ENCODE measurements at regions not wholly inside any gene's neighbourhood (a gene's known extent, or its start where the extent isn't known, plus 50 kb on each side); places are given as distances from the start of the nearest gene placed in this dataset.

DNA sequence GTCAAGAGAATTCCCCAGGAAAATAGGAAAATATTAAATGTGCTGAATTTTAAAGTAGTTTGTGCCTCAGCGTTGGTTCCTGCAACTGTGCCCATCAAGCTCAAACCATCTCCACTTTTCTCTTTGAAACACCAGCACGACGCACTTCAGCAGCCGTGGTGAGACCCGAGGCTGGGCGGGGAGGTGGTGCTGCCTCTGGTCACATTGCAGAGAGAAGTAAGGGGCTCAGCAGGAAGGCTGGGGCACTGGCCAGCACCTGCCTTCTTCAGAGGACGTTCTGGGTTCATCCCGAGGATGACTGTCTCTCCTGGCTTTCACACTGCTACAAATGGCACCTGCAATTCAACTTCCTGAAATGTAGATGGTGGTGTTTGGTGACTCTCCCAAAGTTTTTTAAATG, 323.7 kb upstream of the SALL3 start:
- TF ChIP-seq POLR2AphosphoS5 (IDR thresholded peaks at IDR 0.05; ENCODE audit: low read depth, low read length) (no peak), POLR2A (IDR thresholded peaks at IDR 0.05; ENCODE audit: low read depth, low read length) (no peak)

All from GM12892 (cell line).